GM12872 (cell line): ENCODE measurements at regions not wholly inside any gene's neighbourhood (a gene's known extent, or its start where the extent isn't known, plus 50 kb on each side); places are given as distances from the start of the nearest gene placed in this dataset.

Source experiments
- TF ChIP-seq, protein P1 (sequence below): IDR thresholded peaks from 3 replicates; pipeline ENCODE4 v1.5.1; 2011; ENCODE audit warnings: low read depth, mild to moderate bottlenecking, low read length, moderate library complexity; ENCODE audit not compliant: insufficient read depth

DNA sequence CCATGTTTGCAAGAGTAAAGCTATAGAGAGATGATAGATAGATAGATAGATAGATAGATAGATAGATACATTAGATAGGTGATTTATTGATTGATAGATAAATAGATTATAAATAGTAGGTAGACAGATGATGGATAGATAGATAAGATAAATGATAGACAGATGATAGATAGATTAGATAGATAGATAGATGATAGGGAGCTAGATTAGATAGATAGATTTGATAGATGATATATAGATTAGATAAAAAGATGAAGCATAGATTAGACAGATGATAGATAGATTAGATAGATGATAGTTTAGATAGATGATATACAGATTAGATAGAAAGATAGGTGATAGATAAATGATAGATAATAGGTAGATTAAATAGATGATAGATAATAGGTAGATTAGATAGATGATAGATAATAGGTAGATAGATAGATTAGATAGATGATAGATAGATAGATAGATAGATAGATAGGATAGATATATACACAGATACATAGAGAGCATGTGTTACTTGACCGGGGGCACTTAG, 243.3 kb upstream of the FOXK1 start:
- TF ChIP-seq, protein P1, sequence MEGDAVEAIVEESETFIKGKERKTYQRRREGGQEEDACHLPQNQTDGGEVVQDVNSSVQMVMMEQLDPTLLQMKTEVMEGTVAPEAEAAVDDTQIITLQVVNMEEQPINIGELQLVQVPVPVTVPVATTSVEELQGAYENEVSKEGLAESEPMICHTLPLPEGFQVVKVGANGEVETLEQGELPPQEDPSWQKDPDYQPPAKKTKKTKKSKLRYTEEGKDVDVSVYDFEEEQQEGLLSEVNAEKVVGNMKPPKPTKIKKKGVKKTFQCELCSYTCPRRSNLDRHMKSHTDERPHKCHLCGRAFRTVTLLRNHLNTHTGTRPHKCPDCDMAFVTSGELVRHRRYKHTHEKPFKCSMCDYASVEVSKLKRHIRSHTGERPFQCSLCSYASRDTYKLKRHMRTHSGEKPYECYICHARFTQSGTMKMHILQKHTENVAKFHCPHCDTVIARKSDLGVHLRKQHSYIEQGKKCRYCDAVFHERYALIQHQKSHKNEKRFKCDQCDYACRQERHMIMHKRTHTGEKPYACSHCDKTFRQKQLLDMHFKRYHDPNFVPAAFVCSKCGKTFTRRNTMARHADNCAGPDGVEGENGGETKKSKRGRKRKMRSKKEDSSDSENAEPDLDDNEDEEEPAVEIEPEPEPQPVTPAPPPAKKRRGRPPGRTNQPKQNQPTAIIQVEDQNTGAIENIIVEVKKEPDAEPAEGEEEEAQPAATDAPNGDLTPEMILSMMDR = no peak

DNA sequence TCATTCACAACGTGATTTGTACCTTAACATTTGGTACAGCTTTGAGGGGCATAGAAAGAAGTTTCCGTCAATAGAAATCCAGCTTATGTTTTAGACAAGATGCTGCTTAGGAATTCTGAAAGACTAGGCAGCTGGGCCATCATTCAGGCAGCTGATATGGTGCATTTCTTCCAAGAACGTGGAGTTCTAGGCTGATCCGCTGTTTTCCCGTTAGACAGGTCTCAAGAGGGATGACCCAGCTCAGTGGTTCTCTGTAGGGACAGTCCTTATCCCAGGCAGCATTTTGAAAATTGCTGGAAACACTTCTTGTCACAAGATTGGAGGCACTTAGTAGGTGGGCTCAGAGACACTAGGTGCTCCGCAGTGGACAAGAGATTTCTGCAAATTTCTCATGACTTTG, 242.7 kb upstream of the FOXK1 start:
- TF ChIP-seq, protein P1 = no peak

DNA sequence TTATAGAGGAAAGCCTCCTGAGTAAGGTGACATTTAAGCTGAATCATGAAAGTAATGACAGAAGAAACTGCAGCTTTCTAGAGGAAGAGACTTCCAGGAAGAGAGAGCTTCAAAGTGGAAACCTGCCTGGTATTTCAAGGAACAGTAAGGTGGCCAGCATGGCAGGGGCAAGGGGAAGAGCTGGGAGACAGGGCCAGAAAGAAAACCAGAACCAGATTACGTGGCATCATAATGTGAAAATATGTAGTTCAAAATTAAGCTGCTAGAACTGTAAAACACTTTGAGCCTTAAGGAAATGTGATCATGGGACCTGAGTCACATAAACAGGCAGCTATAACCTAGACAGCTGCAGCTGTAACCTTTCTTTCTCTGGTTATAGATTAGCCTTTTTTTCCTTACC, 238.0 kb upstream of the FOXK1 start:
- TF ChIP-seq, protein P1 = no peak

DNA sequence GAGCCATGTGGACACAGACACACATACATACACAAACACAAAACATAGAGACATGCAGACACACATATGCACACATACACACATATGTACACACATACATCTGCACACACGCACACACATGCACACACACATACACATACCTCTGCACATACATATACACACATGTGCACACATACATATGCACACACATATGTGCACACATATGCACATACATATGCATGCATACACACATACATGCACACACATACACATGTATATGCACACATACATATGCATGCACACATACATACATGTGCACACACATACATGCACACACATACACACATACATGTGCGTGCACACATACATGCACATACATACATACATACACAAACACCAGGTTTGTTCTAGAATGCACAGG, 236.3 kb upstream of the FOXK1 start:
- TF ChIP-seq, protein P1 = no peak

DNA sequence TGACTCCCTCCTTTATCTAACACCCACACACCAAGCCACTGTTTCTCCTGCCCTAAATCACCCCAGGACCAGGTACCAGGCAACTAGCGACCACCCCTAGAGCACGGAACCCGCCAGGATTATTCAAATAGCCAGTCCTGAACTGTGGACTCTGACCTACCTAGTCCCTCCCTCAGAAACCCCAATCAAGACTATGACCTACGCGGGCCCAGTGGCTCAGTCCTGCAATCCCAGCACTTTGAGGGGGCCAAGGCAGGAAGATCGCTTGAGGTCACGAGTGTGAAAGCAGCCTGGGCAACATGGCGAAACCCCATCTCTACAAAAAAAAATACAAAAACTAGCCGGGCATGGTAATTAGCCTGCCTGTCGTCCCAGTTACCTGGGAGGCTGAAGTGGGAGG, 232.8 kb upstream of the FOXK1 start:
- TF ChIP-seq, protein P1 = no peak

- TF ChIP-seq, protein P1 = no peak
These were observed 231.6 kb upstream of the FOXK1 start for GRCh38 chr7:4450483-4450882.

- TF ChIP-seq, protein P1 = no peak
These were observed 221.5 kb upstream of the FOXK1 start for GRCh38 chr7:4460597-4460996.

DNA sequence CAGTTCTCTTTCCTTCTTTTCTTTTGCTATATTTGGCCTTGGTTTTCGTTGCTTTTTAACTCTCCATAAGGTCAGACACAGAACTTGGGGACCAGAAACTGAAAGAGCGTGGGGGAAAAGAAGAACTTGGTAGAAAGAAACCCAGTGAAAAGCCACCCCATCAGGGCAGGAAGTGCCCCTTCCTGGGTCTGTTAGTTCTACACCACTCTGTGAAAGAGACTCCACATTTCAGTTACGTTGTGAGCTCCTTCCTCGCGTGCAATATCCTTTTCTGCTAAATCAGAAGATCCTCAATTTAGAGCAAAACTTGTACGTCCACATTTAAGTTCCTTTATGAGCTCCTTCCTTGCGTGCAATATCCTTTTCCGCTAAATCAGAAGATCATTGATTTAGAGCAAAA, 220.6 kb upstream of the FOXK1 start:
- TF ChIP-seq, protein P1 = no peak
